Motor neuron (in vitro differentiated cells): ENCODE measurements at regions not wholly inside any gene's neighbourhood (a gene's known extent, or its start where the extent isn't known, plus 50 kb on each side); places are given as distances from the start of the nearest gene placed in this dataset.

Experiments
- ATAC-seq, 8 experiments: fragments of 200-7000 bp; cut with Tn5 transposase; replicated peaks in 6 of 8; 2 replicates each; pipeline ENCODE4 v1.8.0; 2021; ENCODE audit warnings: mild to moderate bottlenecking in 8 of 8, moderate library complexity in 8 of 8
- H3K27ac ChIP-seq, 2 donors: fragments of 250-450 bp; sonication (Bioruptor Pico); 2 replicates each; pipeline ENCODE4 v1.9.0; 2021; ENCODE audit warnings: antibody characterized with exemption in 2 of 2, mild to moderate bottlenecking in 2 of 2, moderate library complexity in 1 of 2
- H3K4me1 ChIP-seq, 2 donors: fragments of 250-450 bp; sonication (Bioruptor Pico); replicated peaks in 1 of 2; 2 replicates each; pipeline ENCODE4 v1.6.1; 2021; ENCODE audit warnings: antibody characterized with exemption in 2 of 2, mild to moderate bottlenecking in 2 of 2, moderate library complexity in 1 of 2
- H3K4me3 ChIP-seq, 5 donors: fragments of 250-450 bp; sonication (Bioruptor Pico); 2 replicates each; pipeline ENCODE4 v1.9.0; 2021; ENCODE audit warnings: antibody characterized with exemption in 5 of 5, mild to moderate bottlenecking in 5 of 5, moderate library complexity in 4 of 5
- WGBS, 10 experiments: fragments of 450-650 bp; shearing (Covaris generic); methylation state at CpG; one replicate each; pipeline ENCODE4 v1.0.0; 2022; 5-methylcytosine and 5-hydroxymethylcytosine counted together
- in situ Hi-C, 9 experiments: fragments of 400-800 bp; cut with MboI; loops; one replicate each; pipeline ENCODE4 v1.15.0; 2021; ENCODE audit warnings: low sequenced_read_pairs in 9 of 9, low pct_unique_long_range_greater_than_20kb in 2 of 9; ENCODE audit not compliant: unreplicated experiment in 9 of 9

DNA sequence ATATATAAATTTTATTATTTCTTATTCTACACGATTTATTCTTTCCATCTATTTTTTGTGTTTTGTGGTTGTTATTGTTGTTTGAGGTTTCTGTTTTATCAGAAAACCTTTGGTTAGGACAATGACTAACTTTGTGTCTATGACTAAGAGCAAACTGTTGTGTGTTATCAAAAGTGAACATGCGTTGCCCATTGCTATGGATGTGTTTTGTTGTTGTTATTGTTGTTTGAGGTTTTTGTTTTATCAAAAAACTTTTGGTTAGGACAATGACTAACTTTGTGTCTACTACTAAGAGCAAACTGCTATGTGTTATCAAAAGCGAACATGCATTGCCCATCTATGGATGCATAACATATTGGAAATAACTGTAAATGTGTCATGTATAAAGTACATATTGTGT lies 692.3 kb downstream of the SLITRK1 start:
- no peak overlapping the region for H3K27ac ChIP-seq
- H3K4me1 ChIP-seq: no peaks in the 10 kb centered on the region
- ATAC-seq: no peak
- no peak overlapping the region for H3K4me3 ChIP-seq
- 0 to 100% (median 84%) methylated on average over 2 to 3 of the region's 3 CpGs for WGBS, 10 experiments
- in situ Hi-C loops: no loop called here

DNA sequence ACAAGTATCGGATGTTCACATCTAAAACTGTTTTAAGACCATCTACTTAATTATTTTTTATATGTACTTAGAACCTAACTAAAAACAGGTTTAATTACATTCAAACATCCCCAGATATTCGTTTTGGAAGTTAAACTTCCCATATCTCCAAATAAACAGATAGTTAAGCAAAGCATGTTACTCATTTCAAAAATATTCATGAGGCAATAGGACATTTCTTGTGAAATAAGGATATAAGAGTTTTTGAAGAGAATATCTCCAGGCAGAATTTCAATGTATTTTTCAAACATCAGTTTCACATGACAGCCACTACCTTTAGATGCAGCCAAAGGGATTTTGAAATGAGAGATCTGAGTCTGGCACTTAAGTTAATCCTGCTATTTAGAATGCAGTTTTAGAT lies 697.5 kb downstream of the SLITRK1 start:
- in situ Hi-C loops: no loop called here
- Histone ChIP-seq H3K4me1 (no peaks in the 10 kb centered on the region), H3K4me3 (no peak overlapping the region), H3K27ac (no peak overlapping the region)
- 10 to 100% (median 68%) methylated on average over 2 of the region's 2 CpGs for WGBS, 10 experiments
- no peak for ATAC-seq

DNA sequence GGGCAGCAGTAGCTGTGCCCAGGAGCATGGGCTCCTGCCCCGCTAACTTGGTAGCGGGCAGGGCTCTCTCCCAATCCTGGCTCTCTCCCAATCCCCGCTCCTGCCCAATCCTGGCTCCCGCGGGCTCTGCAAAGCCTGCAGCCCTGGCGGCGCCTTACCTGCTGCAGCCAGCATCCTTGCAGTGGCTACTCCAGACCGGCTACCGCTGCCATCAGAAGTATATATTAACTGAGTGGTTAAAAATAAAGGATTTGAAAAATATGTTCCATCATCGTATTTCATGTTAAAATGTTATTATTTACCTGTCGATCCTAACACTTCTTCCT lies 698.2 kb downstream of the SLITRK1 start:
- ATAC-seq: no peak
- WGBS, 10 experiments: 10 to 100% (median 94%) methylated on average over 2 to 10 of the region's 11 CpGs; no CpG with 5 or more reads in 3 of the 10 experiments
- H3K4me1 ChIP-seq: no peaks in the 10 kb centered on the region
- no peak overlapping the region for H3K4me3 ChIP-seq
- H3K27ac ChIP-seq: no peak overlapping the region
- in situ Hi-C loops: no loop called here

DNA sequence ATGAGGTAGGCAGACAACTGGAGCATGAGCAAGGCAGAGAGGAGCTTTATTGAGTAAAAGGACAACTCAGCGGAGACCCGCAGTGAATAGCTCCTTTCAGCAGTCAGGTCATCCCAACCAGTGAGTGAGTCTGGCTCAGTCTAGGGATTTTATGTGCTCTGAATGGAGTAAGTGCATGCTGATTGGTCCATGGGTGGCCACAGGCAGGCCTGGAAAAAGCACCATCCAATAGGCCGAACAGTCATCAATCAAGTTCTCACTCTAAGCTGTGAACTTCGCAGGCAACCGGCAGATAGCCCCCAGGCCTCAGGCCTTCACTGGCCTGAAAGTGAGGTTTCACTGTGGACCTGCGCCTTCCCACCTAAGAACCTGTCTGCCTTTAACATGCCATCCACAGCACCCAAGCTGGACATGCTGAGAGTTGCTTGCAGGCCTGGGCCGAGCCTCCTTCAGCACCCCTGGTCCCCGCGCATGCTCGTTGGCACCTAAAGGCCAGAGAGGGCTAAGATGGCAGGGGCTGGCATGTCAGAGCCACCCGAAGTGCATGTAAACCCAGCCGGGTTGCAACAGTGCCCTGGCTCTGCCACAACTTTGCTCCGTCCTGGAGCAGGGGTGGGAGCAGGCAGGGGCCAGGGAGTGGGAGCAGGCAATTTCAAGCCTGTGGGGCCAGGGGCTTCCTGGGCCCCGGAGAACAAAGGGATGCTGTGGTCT lies 698.7 kb downstream of the SLITRK1 start:
- 85 to 97% (median 93%) methylated on average over 2 to 8 of the region's 14 CpGs; no CpG with 5 or more reads in 2 of the 10 experiments for WGBS, 10 experiments
- Histone ChIP-seq H3K4me1 (no peaks in the 10 kb centered on the region), H3K27ac (no peak overlapping the region), H3K4me3 (no peak overlapping the region)
- no peak for ATAC-seq
- in situ Hi-C loops: no loop called here

DNA sequence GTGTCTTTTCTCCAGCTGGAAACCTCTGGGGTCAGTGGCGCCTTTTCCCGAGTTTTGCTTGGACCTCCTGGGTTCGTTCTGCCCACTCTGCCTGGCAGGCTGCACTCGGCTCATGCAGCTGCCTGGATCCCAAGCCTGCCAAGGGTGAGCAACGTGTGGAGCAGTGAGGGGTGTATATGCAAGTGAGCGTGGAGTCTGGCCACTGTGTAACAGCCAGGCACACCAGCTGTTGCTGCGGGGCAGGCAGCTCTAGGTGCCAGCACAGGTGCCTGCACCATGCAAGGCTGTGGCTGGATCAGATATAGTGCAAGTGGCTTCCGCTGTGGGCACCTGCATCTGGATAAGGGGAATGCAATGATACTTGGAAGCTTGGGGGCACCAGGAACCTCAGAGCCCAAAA lies 699.4 kb downstream of the SLITRK1 start:
- in situ Hi-C loops: no loop called here
- Histone ChIP-seq H3K4me1 (no peaks in the 10 kb centered on the region), H3K27ac (no peak overlapping the region), H3K4me3 (no peak overlapping the region)
- ATAC-seq: no peak
- WGBS, 10 experiments: 27 to 87% (median 74%) methylated on average over 3 to 5 of the region's 8 CpGs; no CpG with 5 or more reads in 6 of the 10 experiments

DNA sequence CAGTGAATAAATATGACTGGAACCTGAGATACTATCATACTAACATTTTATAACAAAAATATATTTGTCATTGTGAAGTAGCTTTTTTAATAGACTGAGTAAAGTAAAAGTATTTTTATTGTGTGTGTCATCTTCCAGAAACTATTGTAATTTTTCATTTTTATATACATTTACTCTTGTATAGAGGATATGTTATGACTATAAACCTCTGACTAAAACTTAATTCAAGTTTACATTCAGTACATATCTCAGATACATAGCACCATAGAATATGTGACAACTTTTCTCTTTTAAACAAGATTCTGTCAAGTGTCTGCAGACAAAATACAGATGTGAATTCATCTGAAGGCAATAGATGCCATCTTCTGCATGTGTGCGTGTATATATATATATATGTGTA lies 704.3 kb downstream of the SLITRK1 start:
- no peaks in the 10 kb centered on the region for H3K4me1 ChIP-seq
- no peak overlapping the region for H3K27ac ChIP-seq
- no peak overlapping the region for H3K4me3 ChIP-seq
- WGBS, 10 experiments: 0% methylated on average over 1 of the region's 1 CpG; no CpG with 5 or more reads in 6 of the 10 experiments
- in situ Hi-C loops: no loop called here
- ATAC-seq: no peak

DNA sequence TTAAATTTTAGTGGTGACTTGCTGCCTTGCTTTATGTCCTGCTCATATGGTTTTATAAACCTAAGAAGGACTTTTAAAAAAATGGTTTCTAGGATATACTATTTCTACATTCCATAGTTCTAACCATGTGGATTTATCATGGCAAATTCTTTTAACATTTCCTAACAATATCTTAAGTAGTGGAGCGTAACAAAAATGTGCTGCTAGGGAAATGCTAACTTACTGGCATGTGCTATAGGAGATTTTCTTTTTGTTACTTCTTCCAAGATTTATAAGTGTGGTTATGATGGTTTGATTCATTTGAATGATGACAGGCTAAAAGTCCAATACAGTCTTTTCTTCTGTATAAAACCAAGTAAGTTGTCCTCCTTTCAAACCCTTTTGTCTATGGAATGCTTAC lies 713.7 kb downstream of the SLITRK1 start:
- in situ Hi-C loops: no loop called here
- 8 to 100% (median 89%) methylated on average over 1 of the region's 1 CpG for WGBS, 10 experiments
- H3K4me3 ChIP-seq: no peak overlapping the region
- ATAC-seq: no peak
- no peak overlapping the region for H3K27ac ChIP-seq
- H3K4me1 ChIP-seq: no peaks in the 10 kb centered on the region

DNA sequence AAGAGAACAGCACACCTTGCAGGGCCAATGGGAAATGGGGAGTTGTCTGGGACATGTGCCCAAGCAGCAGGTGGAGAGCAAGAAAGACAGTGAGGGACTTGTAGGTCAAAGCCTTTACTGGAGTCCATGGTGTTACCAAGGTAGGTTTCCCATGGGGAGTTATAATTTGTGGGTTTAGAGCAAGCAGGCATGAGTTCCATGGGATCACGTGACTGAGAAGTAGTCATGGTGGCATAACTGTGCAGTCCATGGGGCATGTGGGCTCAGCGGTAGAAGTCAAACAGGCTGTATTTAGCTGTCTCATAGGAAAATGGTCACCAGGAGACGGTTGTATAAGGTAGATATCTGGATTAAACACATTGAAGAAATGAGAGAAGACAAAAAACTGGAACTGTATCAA lies 715.1 kb downstream of the SLITRK1 start:
- in situ Hi-C loops: no loop called here
- WGBS, 10 experiments: 49 to 100% (median 95%) methylated on average over 1 to 3 of the region's 3 CpGs; no CpG with 5 or more reads in 2 of the 10 experiments
- no peak overlapping the region for H3K4me3 ChIP-seq
- no peaks in the 10 kb centered on the region for H3K4me1 ChIP-seq
- no peak for ATAC-seq
- H3K27ac ChIP-seq: no peak overlapping the region

DNA sequence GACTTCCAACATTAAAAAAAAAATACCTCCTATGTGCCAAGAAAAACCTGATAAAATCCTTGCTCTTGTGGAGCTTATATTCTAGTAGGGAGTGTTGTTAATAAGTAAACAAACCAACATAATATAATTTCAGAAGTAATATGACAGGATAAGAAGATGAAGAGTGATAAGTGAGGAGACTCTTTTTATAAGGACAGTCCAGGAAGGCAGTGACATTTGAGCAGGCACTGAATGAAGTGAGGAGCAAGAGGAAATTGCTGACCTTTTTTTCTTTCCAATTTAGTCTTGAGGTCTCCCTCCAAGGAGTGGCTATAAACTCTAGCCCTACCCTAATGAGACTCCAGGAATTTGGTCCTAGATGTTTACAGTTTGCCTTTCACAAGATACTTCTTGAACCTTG lies 715.7 kb downstream of the SLITRK1 start:
- no peak for ATAC-seq
- no peaks in the 10 kb centered on the region for H3K4me1 ChIP-seq
- H3K27ac ChIP-seq: no peak overlapping the region
- in situ Hi-C loops: no loop called here
- H3K4me3 ChIP-seq: no peak overlapping the region

DNA sequence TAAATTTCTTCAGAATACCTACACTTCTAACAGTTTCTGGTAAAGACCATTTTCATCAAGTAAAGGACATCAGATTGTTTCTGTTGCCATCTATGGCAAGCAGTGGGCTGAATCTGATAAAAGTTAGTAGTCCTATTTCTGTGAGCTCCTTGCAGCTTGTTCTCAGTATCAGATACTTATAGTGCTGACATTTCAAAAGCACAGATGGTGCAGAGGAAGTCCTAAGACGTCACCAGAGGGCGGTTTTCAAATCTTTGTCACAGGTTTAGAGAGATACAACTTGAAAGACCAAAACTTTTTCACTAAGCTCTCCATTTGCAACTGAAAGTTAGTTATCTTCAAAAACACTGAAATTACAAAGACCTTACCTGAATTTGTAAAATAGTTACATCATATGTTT lies 719.8 kb downstream of the SLITRK1 start:
- H3K4me3 ChIP-seq: no peak overlapping the region
- no peak overlapping the region for H3K27ac ChIP-seq
- in situ Hi-C loops: no loop called here
- 0 to 86% (median 66%) methylated on average over 1 to 2 of the region's 2 CpGs; no CpG with 5 or more reads in 2 of the 10 experiments for WGBS, 10 experiments
- no peaks in the 10 kb centered on the region for H3K4me1 ChIP-seq
- no peak for ATAC-seq

DNA sequence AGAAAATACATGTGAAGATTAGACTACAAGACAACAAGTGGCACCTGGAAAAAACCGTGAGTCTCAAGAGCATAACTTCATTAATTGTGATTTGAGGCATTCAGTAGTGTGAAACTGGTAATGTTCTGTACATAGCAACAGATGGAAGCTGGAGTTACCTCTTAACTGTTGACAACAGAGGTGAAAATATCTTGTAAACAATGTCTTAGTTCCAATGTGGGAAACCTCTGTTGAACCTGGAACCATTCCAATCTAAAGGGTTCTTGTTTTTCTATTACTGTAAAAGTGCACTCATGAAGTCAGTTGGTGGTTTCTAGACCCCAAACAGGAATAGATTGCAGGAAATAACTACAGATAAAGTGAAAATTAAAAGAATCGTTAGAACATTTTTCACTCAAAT lies 728.4 kb downstream of the SLITRK1 start:
- 0 to 96% (median 78%) methylated on average over 1 to 2 of the region's 2 CpGs for WGBS, 10 experiments
- Histone ChIP-seq H3K4me1 (no peaks in the 10 kb centered on the region), H3K4me3 (no peak overlapping the region), H3K27ac (no peak overlapping the region)
- peak in 1 of 8 experiments; percentile 69 for ATAC-seq
- in situ Hi-C loops: no loop called here

DNA sequence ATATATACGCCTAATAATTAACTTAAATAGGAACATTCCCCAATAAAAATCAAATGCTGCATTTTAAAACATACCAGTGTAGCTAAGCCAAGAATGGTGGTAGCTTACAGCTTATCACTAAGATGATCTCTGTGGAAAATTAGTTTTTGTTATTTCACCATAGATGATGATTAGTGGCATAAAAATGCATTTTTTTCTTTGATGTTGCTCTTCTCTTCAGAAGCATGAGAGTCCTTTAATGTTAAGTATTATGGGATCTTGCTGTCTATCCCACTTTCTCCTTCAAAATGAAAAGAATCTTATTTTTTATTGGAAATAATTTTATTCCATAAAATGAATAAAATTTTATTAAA lies 731.0 kb downstream of the SLITRK1 start:
- WGBS, 10 experiments: 0 to 100% (median 86%) methylated on average over 1 of the region's 1 CpG; no CpG with 5 or more reads in 3 of the 10 experiments
- no peak for ATAC-seq
- H3K27ac ChIP-seq: no peak overlapping the region
- no peaks in the 10 kb centered on the region for H3K4me1 ChIP-seq
- H3K4me3 ChIP-seq: no peak overlapping the region
- in situ Hi-C loops: no loop called here

DNA sequence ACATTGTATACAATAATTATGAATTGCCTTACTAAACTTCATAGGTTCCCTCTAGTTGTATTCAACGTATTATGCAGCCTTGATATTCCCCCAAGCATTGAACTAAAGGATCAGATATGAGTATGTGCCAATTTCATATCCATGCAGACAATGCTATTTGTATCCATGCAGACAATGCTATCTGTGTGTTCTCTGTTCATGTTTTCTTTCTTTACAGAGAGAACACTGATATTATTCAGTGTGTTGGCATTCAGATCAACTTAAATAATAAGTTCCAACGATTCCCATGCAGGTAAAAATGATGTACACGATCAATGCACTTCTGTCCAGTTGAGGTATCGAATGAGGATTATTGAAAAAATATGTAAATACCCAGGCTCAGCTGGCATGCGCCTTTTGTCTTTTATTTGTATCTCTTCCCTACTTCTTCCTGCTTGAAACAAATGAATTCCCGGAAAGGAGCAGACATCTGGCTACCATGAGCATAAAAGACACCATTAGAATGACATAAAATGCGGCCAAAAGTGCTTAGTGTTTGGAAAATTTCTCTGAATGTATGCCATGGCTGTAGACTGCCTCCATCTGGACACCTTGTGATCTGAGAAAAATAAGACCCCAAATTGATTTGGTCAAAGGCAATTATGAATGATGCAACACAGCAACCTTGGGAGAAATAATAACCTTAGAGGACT lies 731.5 kb downstream of the SLITRK1 start:
- in situ Hi-C loops: no loop called here
- peak in 2 of 8 experiments; percentile 29 to 51 for ATAC-seq
- Histone ChIP-seq H3K4me3 (no peak overlapping the region), H3K27ac (no peak overlapping the region), H3K4me1 (no peaks in the 10 kb centered on the region)
- 17 to 88% (median 79%) methylated on average over 2 to 7 of the region's 7 CpGs; no CpG with 5 or more reads in 1 of the 10 experiments for WGBS, 10 experiments

DNA sequence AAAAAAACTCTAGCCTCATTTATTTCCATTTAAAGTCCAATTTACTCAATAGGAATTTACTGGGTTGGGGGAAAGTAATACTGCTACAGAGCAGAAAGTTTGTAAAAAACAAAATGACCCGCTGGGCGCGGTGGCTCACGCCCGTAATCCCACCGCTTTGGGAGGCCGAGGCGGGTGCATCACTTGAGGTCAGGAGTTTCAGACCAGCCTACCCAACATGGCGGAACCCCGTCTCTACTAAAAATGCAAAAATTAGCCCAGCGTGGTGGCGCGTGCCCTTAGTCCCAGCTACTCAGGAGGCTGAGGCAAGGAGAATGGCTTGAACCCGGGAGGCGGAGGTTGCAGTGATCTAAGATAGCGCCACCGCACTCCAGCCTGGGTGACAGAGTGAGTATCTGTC lies 745.6 kb downstream of the SLITRK1 start:
- WGBS, 10 experiments: 60 to 100% (median 90%) methylated on average over 3 to 16 of the region's 17 CpGs; no CpG with 5 or more reads in 2 of the 10 experiments
- in situ Hi-C loops: no loop called here

More for the DNA sequence above, 745.6 kb downstream of the SLITRK1 start:
- Histone ChIP-seq H3K4me3 (no peak overlapping the region), H3K4me1 (no peaks in the 10 kb centered on the region), H3K27ac (no peak overlapping the region)
- no peak for ATAC-seq
